ENCODE measurements at regions not wholly inside any gene's neighbourhood (a gene's known extent, or its start where the extent isn't known, plus 50 kb on each side); places are given as distances from the start of the nearest gene placed in this dataset.
"Not testable (repeated sequence)": the region's sequence is repeated elsewhere in the genome, so short reads cannot be mapped to it uniquely, and the experiment has no call there.

GRCh38 chr1:238451781-238452310 lies 561.1 kb upstream of the ZP4 start:
- no peak for DNase-seq (ENCODE audit: low spot score)

DNA sequence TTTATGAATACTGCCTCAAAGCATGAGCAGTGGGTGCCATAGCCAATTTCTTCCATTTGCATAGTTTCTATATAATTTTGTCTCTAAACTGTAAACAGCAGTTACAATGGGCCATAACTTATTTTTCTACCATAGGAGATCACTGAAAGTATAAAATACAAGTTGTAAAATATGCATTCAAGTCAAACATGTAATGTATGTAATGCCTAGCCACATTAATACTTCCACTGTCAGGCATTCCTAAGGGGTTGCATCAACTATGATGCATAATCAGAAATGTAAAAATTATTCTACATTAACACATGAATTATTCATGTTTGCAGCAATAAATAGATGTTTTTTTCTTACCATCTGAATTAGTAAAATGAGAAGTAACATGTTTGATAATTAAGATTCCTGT lies 560.3 kb upstream of the ZP4 start:
- DNase-seq (ENCODE audit: low spot score): no peak

GRCh38 chr1:238443687-238444086 lies 553.0 kb upstream of the ZP4 start:
- DNase-seq (ENCODE audit: low spot score): no peak

DNA sequence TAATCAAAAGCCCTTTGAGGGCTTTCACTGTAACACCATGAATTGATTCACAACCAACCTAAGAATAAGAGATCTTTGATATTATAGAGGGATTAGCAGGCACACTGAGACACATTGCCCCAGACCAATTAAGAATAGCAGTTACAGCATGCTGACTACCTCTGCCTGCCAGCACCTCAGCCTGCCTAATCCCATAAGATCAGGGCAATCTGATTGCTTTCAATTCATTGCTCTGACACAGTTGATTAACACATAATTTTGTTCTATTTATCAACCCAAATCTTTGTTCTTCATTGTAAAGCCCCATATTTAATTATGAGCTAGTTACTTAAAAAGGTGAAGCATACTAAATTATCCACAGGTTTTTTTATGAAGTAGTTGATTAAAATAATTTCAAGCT lies 548.8 kb upstream of the ZP4 start:
- no peak for DNase-seq (ENCODE audit: low spot score)

DNA sequence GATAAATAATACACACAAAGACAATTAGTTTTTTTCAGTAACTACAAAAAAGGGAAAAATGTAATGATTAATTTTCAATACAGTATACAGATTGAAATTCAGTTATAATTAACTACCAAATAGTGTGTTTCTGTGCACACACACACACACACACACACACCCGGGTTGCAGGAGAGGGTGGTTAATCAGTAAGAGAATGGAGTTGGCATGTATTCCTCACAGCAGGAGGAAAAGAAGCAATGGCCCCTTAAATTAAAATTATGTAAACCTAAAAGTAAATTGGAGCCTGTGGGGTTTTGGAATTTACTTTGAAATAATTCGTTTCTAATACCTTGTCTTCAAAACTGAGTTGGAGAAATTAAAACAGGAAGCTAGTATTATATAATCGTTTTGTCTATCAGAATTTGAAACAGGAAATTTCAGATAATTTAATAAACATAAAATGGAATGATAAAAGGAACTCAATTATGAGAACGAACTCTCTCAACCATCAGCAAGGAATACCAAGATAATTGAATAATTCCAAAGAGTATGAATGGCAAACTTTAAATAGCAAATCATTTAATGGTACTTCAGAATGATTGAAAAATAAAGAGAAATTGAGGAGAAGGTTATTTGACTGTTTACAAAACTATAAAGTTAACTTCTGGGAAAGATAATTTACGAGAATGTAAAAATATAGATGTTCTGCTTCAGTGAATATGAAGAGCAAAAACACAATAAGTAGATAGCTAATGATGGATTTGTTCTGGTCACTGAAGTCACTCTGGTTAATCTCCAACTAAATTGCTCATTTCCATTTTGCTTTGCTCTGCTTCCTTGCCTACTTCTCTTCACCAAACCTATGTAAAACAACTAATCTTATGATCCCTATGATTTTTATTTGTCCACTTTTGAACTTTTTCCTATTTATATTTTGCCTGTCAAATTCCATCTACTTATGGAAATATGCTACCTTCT lies 547.9 kb upstream of the ZP4 start:
- peak; percentile 81 for DNase-seq (ENCODE audit: low spot score)

GRCh38 chr1:238429703-238430102 lies 539.0 kb upstream of the ZP4 start:
- peak; percentile 28 for DNase-seq (ENCODE audit: low spot score)

GRCh38 chr1:238419209-238419608 lies 528.5 kb upstream of the ZP4 start:
- DNase-seq (ENCODE audit: low spot score): no peak

GRCh38 chr1:238409932-238410331 lies 519.2 kb upstream of the ZP4 start:
- peak; percentile 71 for DNase-seq (ENCODE audit: low spot score)

GRCh38 chr1:238409191-238409850 lies 518.6 kb upstream of the ZP4 start:
- peak; percentile 99 for DNase-seq (ENCODE audit: low spot score)

DNA sequence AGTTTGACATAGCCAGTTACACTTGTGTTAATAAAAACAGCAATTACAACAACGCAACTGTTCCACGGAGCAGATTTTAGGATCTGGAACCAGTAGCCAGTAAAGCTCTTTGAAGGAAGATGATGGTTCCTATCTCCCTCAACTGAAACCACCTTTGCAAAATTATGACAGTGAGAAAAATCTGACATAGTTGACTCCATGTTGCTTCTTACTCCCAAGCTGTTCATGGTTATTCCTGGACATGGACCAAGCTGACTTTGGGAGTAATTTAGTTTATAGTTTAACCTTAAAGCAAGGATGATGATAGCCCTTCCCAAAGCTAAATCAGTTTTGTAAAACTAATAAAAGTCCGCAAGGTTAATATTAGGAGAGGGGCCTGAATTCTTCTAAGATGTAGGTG lies 518.0 kb upstream of the ZP4 start:
- no peak for DNase-seq (ENCODE audit: low spot score)

DNA sequence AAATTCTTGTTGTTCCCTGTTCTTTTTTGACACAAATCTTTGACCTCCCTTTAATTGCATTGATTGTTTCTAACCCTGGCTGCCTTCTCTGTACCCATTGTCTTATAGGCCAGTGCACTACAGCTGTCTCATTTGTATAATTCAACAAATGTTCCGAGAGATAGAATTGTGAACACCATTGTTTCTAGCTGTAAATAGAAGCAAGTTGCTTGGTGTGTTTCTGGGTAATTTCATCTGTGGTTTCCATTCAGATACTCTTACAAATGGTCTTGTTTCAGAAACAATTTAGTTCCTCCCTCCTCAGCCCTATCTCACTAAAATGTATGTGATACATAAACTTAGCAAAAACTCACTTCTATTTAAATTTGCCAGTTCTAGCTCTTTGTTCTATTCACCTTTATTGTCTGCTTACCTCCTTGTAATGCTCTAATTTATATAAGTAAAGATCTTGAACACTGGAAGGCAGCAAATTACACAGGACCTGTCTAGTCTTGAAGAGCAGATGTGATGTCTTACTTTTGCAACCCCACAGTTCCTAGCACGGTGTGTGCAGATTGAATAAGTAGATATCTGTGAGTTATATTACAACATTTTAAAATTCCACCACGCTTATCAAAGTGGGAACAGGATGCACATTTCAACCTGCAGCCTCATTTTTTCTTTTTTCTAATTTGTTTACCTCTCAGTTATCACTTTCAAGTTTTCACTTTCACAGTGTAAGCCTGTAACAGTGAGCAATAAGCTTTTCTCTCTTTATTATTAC lies 515.6 kb upstream of the ZP4 start:
- DNase-seq (ENCODE audit: low spot score): no peak

DNA sequence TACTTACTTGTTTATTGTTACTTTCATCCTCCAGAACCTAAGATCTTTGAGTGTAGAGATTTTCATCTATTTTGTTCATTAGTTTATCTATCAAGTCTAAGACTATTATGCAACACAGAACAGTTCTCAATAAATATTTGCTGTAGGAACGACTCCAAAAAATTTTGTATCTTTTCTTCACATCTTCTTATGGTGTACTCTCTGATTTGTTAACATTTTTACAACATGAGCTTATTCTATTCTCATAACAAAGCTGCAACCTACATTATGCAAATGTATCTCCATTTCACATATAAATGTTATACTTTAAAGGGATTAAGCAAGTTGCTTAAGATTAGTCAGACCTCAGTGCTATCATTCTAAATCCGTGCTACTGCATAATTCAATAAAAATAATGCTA lies 514.2 kb upstream of the ZP4 start:
- DNase-seq (ENCODE audit: low spot score): no peak

DNA sequence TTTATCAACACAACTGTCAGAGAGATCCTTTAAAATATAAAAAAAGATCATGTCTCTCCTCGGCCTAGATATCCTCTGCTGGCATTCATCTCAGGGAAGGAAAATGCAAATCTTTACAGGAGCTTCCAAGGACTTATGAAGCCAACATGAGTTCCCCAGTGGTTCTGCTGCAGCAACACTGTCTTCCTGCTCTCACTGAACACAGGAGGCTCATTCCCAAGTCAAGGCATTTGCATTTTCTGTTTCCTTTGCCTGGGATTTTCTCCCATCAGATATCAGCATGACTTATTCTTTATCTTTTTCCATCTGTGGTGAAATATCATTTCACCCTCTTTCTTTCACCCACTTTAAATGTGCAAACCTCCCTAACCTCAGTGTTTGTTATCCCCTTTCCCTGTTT lies 513.8 kb upstream of the ZP4 start:
- no peak for DNase-seq (ENCODE audit: low spot score)

DNA sequence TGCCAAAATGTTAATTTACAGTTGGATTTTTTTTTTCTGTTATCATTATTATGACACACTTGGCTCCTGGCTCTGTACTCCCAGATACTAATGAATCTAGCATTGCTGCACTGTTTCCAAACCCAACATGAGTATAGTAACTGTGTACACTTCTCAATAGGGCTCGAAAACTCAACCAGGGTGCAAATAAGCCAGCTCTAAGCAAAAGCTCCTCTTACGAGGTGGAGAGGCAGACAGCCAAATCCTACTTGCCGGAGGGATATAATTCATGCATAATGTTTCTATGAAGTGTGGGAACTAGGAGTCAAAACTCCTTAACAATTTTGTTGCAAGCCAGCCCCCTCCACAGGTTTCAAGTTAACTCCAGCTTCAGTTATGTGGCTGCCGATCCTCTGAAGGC lies 510.4 kb upstream of the ZP4 start:
- no peak for DNase-seq (ENCODE audit: low spot score)

- no peak for DNase-seq (ENCODE audit: low spot score)
These were observed 508.8 kb upstream of the ZP4 start for GRCh38 chr1:238399558-238399957.

- DNase-seq (ENCODE audit: low spot score): no peak
These were observed 505.4 kb upstream of the ZP4 start for GRCh38 chr1:238396140-238396539.

- DNase-seq (ENCODE audit: low spot score): no peak
These were observed 493.7 kb upstream of the ZP4 start for GRCh38 chr1:238384381-238384780.

- DNase-seq (ENCODE audit: low spot score): no peak
These were observed 489.4 kb upstream of the ZP4 start for GRCh38 chr1:238380167-238380566.

- not testable (repeated sequence) for DNase-seq (ENCODE audit: low spot score)
These were observed 488.7 kb upstream of the ZP4 start for GRCh38 chr1:238379446-238379845.

DNA sequence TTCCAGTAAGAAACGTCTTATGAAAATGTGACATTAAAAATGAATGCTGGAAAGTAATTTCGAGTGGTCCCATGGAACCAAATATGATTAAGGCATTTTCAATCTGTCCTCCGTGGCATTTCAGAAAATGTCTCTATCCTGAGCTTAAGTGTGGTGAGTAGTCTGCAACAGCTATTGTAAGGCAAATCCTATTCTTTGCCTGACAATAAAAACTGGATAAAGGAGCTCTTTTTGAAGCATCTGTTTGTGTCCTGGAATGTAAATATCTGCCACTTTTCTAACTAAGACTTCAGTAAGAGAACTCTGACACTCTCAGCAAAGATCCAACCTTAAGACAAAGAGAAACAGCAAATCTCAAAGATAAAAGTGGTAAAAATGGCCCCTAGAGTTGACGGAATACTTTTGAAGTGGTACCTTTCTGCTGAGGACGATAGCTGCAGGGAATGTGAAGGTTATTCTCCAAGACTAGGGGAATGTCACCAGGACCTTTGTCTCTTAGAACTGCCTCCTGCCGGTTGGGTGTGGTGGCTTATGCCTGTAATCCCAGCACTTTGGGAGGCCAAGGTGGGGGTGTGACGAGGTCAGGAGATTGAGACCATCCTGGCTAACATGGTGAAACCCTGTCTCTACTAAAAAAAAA lies 486.7 kb upstream of the ZP4 start:
- no peak for DNase-seq (ENCODE audit: low spot score)

GRCh38 chr1:238370599-238370998 lies 479.9 kb upstream of the ZP4 start:
- no peak for DNase-seq (ENCODE audit: low spot score)
